DOHH2 (cell line): ENCODE measurements at regions not wholly inside any gene's neighbourhood (a gene's known extent, or its start where the extent isn't known, plus 50 kb on each side); places are given as distances from the start of the nearest gene placed in this dataset.

Source experiments
- H3F3A ChIP-seq: fragments of 200-600 bp; sonication (generic), shearing (Covaris generic); 2 replicates; pipeline ENCODE4 v1.6.0; 2016; ENCODE audit warnings: antibody characterized with exemption, mild to moderate bottlenecking; ENCODE audit not compliant: control insufficient read depth, insufficient read depth
- H3K27ac ChIP-seq: fragments of 200-600 bp; sonication (generic); 2 replicates; pipeline ENCODE4 v1.5.1; 2014; ENCODE audit warnings: low read depth, mild to moderate bottlenecking, low read length, moderate library complexity
- H3K27me3 ChIP-seq: fragments of 200-600 bp; sonication (generic); 2 replicates; pipeline ENCODE4 v1.6.1; 2014; ENCODE audit warnings: mild to moderate bottlenecking, low read length, mixed read lengths; ENCODE audit not compliant: control insufficient read depth
- H3K36me3 ChIP-seq: fragments of 200-600 bp; sonication (generic); 2 replicates; pipeline ENCODE4 v1.6.1; 2014; ENCODE audit warnings: mild to moderate bottlenecking, low read length, moderate library complexity, mixed read lengths; ENCODE audit not compliant: control insufficient read depth
- H3K4me1 ChIP-seq: fragments of 200-600 bp; sonication (generic); 2 replicates; pipeline ENCODE4 v1.6.1; 2014; ENCODE audit warnings: mild to moderate bottlenecking, low read length, mixed read lengths; ENCODE audit not compliant: control insufficient read depth
- H3K4me2 ChIP-seq: fragments of 200-600 bp; sonication (generic); 2 replicates; pipeline ENCODE4 v1.6.0; 2014; ENCODE audit warnings: mild to moderate bottlenecking, low read length, moderate library complexity
- H3K4me3 ChIP-seq: fragments of 200-600 bp; sonication (generic); 2 replicates; pipeline ENCODE4 v1.5.1; 2014; ENCODE audit warnings: mild to moderate bottlenecking, low read length, mixed read lengths
- H3K79me2 ChIP-seq: fragments of 200-600 bp; sonication (generic); 2 replicates; pipeline ENCODE4 v1.6.1; 2014; ENCODE audit warnings: mild to moderate bottlenecking, low read length, mixed read lengths; ENCODE audit not compliant: control insufficient read depth
- H3K9me2 ChIP-seq: fragments of 200-600 bp; sonication (generic); replicated peaks from 2 replicates; pipeline ENCODE4 v1.6.1; 2014; ENCODE audit warnings: mild to moderate bottlenecking, low read length, mixed read lengths; ENCODE audit not compliant: control insufficient read depth
- H3K9me3 ChIP-seq: fragments of 200-600 bp; sonication (generic); 2 replicates; pipeline ENCODE4 v1.6.1; 2014; ENCODE audit warnings: antibody characterized with exemption, low read length, mixed read lengths; ENCODE audit not compliant: control insufficient read depth, insufficient read depth
- H4K20me1 ChIP-seq: fragments of 200-600 bp; sonication (generic); 2 replicates; pipeline ENCODE4 v1.6.0; 2014; ENCODE audit warnings: low read depth, mild to moderate bottlenecking, antibody characterized with exemption, low read length, moderate library complexity; ENCODE audit not compliant: control insufficient read depth, insufficient read depth
- EZH2phosphoT487 ChIP-seq: fragments of 200-600 bp; sonication (generic); IDR thresholded peaks from 2 replicates; pipeline ENCODE4 v1.6.1; 2017; ENCODE audit warnings: borderline replicate concordance, mild to moderate bottlenecking, antibody characterized with exemption, low read length, moderate library complexity, mixed read lengths
- TF ChIP-seq, protein P1 (sequence below): fragments of 200-600 bp; sonication (generic); IDR thresholded peaks from one replicate; pipeline ENCODE4 v1.5.1; 2014; ENCODE audit warnings: antibody characterized with exemption, mild to moderate bottlenecking, low read depth, low read length; ENCODE audit not compliant: poor library complexity, severe bottlenecking

DNA sequence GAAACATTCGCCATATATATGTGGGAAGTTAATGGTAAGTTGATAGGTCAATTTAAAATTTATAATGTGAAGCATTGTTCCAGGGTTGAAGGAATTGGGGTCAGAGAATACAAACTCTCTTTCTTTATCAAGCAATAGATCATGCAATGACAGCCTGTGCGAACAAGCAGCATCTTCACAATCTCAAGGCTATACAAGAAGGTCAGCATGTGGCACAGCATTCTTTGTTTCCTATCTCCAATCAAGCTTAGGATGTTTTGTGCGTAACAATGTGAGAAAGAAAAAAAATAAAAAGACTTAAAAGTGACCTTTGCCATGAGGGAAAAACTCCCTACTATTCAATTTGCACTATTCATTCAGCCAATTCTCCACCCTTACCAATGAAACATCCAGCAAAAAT, 288.1 kb upstream of the NECTIN3 start:
- Histone ChIP-seq H3K4me3 (no peak overlapping the region), H4K20me1 (no peaks in the 10 kb centered on the region), H3K79me2 (no peaks in the 10 kb centered on the region), H3K27ac (no peak overlapping the region), H3K36me3 (no peaks in the 10 kb centered on the region), H3K9me3 (no peaks in the 10 kb centered on the region), H3K27me3 (no peaks in the 10 kb centered on the region), H3K4me1 (no peaks in the 10 kb centered on the region), H3K9me2 (no peaks in the 10 kb centered on the region; the same call in 1 of the 2 replicates), H3F3A (no peaks in the 10 kb centered on the region), H3K4me2 (no peak overlapping the region)
- TF ChIP-seq EZH2phosphoT487 = no peak
- TF ChIP-seq, protein P1, sequence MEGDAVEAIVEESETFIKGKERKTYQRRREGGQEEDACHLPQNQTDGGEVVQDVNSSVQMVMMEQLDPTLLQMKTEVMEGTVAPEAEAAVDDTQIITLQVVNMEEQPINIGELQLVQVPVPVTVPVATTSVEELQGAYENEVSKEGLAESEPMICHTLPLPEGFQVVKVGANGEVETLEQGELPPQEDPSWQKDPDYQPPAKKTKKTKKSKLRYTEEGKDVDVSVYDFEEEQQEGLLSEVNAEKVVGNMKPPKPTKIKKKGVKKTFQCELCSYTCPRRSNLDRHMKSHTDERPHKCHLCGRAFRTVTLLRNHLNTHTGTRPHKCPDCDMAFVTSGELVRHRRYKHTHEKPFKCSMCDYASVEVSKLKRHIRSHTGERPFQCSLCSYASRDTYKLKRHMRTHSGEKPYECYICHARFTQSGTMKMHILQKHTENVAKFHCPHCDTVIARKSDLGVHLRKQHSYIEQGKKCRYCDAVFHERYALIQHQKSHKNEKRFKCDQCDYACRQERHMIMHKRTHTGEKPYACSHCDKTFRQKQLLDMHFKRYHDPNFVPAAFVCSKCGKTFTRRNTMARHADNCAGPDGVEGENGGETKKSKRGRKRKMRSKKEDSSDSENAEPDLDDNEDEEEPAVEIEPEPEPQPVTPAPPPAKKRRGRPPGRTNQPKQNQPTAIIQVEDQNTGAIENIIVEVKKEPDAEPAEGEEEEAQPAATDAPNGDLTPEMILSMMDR = no peak

DNA sequence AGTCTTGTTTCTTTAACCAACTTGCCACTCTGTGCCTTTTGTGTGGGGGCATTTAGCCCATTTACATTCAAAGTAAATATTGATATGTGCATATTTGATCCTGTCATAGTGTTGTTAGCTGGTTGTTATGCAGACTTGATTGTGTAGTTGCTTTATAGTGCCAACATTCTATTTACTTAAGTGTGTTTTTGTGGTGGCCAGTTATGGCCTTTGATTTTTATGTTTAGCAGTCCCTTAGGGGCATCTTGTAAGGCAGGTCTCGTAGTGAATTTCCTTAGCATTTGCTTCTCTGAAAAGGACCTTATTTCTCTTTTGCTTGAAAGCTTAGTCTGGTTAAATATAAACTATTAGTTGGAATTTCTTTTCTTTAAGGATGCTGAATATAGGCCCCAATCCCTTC, 282.8 kb upstream of the NECTIN3 start:
- Histone ChIP-seq H3K36me3 (no peaks in the 10 kb centered on the region), H3K9me3 (no peaks in the 10 kb centered on the region), H3F3A (no peaks in the 10 kb centered on the region), H3K4me1 (no peaks in the 10 kb centered on the region), H3K4me2 (no peak overlapping the region), H3K4me3 (no peak overlapping the region), H3K9me2 (no peaks in the 10 kb centered on the region; the same call in 1 of the 2 replicates), H3K27ac (no peak overlapping the region), H3K79me2 (no peaks in the 10 kb centered on the region), H3K27me3 (no peaks in the 10 kb centered on the region), H4K20me1 (no peaks in the 10 kb centered on the region)
- TF ChIP-seq, protein P1 = no peak
- no peak for TF ChIP-seq EZH2phosphoT487

DNA sequence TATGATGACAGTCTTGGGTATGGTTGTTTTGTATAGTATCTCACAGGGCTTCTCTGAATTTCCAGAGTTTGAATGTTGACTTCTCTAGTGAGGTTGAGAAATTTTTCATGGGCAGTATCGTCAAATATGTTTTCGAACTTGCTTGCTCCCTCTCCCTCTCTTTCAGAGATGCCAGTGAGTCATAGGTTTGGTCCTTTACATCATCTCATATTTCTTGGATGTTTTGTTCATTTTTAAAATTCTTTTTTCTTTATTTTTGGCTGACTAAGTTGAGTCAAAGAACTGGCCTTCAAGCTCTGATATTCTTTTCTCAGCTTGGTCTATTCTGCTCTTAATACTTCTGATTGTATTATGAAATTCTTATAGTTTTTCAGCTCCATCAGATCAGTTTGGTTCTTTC, 282.3 kb upstream of the NECTIN3 start:
- TF ChIP-seq, protein P1 = no peak
- no peak for TF ChIP-seq EZH2phosphoT487
- no peak overlapping the region for H3K27ac ChIP-seq

DNA sequence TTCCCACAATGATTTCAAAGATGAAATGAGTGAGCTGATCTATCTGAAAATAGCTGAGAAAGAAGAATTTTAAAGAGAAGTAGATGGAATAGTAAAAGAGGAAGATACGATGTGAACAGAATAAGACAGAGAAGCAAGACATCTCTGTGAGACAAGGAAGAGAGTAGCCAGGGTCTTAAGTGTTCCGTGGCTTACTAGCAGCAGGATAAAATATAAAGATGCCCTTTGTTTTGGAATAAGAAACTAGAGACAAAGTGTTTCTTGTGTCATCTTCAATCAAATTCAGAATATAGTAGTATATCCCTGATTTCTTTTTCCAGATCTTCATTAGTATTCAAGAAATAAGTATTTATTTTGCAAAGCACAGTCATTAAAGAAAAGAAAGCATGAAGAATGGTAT, 281.0 kb upstream of the NECTIN3 start:
- H3K36me3 ChIP-seq = no peaks in the 10 kb centered on the region
- no peaks in the 10 kb centered on the region for H3K9me3 ChIP-seq
- H3K4me3 ChIP-seq = no peak overlapping the region
- H3K4me1 ChIP-seq = no peaks in the 10 kb centered on the region
- no peaks in the 10 kb centered on the region for H4K20me1 ChIP-seq
- H3K9me2 ChIP-seq = no peaks in the 10 kb centered on the region
- H3K27me3 ChIP-seq = no peaks in the 10 kb centered on the region
- H3K27ac ChIP-seq = no peak overlapping the region
- no peaks in the 10 kb centered on the region for H3F3A ChIP-seq
- H3K4me2 ChIP-seq = no peak overlapping the region
- TF ChIP-seq EZH2phosphoT487 = no peak
- TF ChIP-seq, protein P1 = no peak
- H3K79me2 ChIP-seq = no peaks in the 10 kb centered on the region

More for the DNA sequence above, 282.3 kb upstream of the NECTIN3 start:
- Histone ChIP-seq H3K9me3 (no peaks in the 10 kb centered on the region), H3K4me1 (no peaks in the 10 kb centered on the region), H3K79me2 (no peaks in the 10 kb centered on the region), H3K36me3 (no peaks in the 10 kb centered on the region), H3K4me2 (no peak overlapping the region), H3F3A (no peaks in the 10 kb centered on the region), H3K4me3 (no peak overlapping the region), H3K9me2 (no peaks in the 10 kb centered on the region; the same call in 1 of the 2 replicates), H4K20me1 (no peaks in the 10 kb centered on the region), H3K27me3 (no peaks in the 10 kb centered on the region)
